Stimulated activated CD8-positive, alpha-beta memory T cell treated with anti-CD3 and anti-CD28 coated beads, Interleukin-4, amount 100 ng/mL, for 48 hours (primary cell): ENCODE measurements at regions not wholly inside any gene's neighbourhood (a gene's known extent, or its start where the extent isn't known, plus 50 kb on each side); places are given as distances from the start of the nearest gene placed in this dataset.

Source experiments
- DNase-seq: peaks from one replicate; pipeline ENCODE4 v3.0.0-alpha.2; 2020

DNA sequence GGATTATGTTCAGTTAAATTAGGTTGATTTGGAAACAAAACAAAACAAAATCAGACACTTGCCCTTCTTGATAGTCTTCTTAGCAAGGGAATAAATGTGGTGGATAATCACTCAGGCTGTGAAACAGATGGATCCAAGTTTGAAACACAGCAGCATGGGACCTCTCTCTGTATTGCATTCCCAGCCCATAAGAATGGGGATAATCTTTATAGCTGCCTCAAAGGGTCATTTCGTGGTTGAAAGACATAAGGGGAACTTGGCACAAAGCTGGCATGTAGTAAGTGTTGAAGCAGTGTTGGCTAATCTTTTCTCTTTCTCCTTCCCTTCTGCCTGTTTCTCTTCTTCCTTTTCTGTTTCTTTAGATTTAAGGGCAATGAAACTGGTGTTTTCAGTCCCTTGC lies 333.9 kb upstream of the TLE4 start:
- no peak for DNase-seq

DNA sequence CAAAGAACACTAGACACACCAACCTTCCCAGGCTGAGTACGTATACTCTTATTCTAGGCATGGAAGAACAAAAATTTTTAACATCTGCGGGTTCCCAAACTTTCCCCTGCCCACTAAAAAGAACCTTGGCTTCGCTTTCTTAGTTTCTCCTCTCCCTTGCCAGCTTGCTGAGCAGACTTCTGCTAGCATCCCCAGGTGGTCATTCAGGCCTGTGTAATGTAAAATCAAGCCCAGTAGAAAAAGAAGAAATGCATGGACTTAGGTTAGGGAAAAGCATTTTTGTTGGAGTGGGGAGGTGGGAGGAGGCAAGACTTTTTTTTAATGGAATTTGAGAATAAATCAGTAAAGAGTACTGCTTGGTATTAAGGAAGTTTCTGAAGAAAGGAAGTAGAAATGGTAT lies 331.0 kb upstream of the TLE4 start:
- DNase-seq: no peak

DNA sequence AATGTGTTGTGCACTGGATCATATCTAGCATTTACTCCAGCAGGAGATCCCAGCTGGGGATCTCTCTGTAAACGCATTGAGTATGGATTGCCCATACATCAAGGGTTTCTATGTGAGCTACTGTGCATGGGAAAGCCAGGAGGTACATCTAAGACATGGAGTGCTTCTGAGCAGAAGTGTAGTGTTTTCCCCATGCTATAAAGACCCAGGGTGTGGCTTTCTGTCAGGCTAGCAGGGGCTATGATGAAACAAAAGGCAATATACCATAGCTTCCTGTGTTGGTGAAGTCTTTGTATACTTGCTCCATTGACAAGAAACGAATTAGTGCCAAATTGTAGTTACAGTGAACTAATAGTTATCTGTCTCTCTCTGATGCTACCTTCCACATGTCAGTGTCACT lies 329.3 kb upstream of the TLE4 start:
- no peak for DNase-seq

DNA sequence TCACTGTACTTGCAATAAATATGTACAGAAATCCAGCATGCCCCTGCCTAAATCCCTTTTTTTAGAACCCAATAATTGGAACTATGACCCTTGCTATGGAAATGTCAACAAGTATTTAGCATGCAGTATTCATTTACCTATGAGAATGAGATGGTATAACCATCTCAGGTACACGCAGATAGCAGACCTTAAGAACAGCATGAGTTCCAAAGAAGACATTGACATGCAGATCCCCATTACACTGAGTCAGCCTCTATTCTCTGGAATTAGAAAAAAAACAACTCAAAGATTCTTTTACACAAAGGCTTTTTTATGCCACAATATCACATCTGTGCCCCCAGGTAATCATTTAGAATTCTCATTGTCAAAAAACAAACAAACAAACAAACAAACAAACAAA lies 325.6 kb upstream of the TLE4 start:
- DNase-seq: no peak

DNA sequence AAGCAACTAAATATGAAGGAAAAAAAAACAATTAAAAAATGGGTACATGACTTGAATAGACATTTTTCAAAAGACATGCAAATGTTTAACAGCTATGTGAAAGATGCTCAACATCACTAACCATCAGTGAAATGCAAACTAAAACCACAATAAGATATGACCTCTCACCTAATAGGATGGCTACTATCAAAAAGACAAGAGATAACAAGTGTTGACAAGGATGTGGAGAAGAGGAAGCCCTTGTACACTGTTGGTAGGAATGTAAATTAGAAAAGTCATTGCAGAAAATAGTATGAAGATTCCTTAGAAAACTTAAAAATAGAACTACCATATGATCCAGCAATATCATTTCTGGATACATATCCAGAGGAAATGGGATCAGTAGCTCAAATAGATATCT lies 324.7 kb upstream of the TLE4 start:
- DNase-seq: no peak

DNA sequence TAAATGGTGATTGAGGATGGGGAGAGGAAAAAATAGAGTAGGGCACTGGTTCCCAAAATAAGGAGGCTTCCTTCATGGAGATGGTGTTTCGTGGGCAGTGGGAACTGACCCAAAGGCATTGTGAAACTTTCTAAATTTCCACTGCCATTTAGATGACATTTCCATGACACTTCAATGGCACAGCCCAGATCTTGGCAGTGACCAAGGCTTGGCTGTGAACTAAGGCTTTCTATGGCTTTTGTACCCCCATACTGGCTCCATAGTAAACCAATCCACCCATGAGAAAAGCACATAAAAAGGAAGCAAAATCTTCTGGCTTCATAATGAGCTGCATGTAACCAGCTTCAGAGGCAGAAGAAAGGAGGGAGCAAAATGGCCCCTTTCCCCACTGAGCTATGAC lies 321.0 kb upstream of the TLE4 start:
- no peak for DNase-seq

DNA sequence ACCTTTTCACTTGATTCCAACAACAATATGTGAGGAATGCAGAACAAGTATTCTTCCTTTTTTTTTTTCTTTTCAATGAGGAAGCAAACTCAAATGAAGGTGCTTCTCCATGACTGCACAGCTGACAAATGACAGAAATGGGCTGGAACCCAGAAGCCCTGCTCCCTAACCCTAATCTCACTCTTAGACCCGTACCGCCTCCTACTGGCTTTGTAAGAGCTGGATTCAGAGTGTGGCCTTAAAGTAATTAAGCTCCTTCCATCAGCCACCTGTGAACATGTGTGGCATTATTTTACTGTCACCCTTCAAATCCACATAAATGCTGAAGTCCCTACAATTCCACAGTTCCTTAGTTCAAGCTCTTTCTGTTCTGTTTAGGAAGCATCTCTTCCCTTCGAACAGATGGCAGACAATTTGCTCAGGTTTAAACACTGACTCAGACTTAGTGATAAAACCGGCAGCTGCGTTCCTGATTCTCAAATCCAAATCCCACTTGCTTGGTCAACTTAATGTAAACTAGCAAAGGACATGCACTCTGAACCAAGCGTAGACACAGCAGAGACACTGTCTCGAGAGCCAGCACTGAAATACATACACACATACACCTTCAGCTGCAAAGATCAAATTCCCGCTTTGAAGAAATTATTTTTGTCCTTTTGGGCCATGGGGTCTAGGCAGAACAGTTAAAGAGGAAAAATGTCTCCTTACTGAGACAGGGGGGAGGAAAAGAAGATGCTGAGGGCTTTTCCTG lies 316.7 kb upstream of the TLE4 start:
- DNase-seq: no peak

DNA sequence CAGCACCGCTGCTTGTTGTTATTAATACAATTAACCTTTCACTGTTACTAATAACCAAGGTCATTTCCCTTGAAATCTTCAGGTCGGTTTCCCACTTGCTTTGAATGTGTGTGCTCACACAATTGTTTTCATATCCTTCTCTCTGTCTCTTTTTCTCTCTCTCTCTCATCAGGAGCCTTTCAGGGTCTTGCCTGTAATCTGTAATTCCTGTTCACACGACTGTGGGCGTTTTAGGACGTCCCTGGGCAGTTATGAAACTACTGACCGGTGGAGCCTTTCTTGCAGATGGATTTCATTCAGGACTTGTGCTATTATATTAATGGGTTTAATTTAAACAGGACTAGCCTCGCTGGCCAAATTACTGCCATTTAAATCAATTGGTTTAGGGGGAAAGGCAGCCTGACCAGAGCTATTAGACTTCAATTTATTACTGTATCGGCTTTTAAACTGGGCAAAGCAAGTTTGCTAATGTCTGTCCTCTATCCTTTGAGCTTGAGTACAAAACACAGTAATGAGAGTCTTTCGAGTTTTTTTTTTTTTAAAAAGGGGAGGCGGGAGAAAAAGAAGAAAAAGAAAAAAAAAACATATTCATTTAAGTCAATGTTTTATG lies 316.0 kb upstream of the TLE4 start:
- DNase-seq: no peak

DNA sequence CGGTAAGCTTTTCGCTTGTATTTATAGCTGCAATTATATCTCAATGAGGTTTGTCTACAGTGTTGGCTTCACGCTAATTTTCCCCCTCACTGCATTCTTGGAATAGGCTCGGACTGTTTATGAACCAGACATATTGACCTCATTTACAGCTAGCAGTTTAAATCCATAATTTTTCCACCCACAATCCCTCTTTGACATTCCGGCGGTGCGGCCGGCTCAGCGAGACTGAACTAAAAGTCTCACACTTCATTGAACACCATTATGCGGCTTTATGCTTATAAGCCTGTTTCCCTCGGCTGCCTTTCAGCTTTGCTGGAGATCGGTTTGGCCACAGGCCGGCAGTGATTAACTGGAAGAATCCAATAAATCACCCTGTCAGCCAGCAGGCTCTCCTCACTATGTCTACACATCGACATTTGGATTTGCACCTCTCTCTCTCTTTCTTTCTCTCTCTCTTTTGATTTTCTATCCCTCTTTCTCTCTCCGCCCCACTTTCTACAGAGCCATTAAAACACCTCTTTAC lies 315.0 kb upstream of the TLE4 start:
- no peak for DNase-seq

DNA sequence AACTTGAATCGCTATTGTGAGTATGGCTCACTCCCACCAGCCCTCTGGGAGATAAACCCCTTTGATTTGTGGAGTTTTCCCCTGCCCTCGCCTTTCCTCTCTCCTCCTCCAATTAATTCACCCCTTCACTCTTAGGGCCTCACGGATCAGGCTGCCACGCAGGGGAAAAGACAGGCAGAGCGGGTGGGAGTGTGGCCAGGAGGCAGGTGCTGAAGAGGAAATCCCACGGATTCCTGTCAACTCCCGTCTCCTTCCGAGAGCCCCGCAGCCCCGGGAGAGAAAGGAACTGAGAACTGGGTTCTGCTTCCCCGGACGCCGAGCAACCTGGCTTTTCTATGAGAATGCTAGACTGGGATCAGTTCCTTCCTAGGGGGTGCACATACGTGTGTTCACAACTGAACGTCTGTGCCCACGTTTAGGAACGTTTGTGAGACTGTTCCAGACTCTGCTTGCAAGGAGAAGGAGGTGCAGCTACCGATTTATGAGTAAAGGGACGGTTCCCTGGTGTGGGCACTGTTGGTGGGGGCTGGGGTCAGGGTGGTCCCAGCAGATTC lies 314.5 kb upstream of the TLE4 start:
- no peak for DNase-seq

DNA sequence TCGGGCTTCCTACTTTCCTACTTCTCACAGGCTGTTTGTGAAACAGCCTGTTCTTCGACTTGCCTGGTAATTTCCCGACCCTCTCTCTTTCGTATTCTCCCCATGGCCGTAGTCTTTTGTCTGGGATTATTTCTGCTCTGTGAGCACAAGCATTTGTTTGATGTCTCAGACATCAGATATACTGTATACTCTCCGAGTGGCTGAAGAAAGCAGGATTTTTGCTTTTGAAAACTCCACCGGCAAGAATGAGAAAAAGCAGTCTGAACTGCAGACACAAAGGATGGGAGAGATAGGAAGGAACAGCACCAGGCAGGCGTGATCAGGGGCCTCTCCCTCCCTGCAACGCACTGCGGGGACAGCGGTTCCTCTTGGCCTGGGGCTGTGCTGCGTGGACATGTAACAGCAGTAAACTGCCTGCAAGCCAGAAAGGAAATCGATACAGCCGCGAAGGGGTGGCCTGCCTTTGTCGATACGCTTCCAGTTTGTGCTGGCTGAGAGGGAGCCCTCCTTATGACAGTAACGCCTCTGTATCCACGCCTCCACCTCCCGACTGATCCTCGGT lies 313.9 kb upstream of the TLE4 start:
- no peak for DNase-seq

DNA sequence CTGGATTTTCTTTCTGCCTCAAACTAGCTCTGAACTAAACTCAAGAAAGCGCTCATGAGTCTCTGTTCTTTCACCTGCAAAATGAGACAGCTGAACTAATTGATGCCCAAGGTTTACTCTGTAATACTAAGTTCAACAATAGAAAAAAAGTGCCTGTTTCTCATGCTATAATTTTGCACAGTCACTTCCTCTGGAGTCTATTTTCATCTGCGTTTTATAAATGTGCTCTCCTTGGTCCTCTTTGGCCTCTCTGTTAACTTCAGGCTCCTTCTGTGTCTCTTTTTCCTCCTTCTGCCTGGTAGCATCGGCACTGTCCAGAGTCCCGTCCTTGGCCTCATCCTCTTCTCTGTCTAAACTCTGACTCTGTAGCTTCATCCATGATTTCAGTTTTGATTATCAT lies 311.9 kb upstream of the TLE4 start:
- DNase-seq: no peak

DNA sequence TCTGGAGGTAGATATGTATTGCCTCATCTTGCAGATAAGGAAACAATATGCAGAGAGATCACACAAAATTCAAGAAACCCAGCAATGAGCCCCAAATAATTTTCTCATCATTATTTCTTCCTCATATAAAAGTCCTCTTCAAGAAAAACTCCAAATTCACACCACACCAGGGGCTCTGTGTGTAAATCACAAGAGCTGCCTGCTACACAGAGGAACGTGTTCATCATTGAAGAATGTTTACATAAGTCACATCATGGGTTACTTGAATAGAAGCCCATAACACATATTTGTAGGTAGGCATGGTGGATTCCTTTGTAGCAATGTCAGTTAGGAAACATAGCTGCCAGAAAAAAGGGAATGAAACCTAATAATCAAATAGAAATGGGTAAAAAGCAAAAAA lies 308.1 kb upstream of the TLE4 start:
- DNase-seq: no peak

DNA sequence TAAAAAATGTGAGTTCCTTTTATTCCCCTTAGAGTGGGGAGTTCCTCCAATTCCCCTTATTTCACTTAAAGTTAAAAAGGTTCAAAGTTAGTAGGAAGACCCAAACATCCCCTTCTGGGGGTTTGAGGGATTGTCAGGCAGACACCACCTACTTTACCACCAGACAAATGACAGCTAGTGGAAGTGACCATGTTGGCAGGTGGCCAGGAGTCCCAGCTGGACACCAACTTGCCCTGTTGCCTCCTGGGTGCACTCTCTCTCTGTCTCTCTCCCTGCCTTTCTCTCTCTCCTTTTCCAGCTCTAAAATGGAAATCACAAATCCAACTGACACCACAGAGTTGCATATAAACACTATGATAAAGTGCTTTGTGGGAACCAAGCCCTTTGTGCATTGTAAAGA lies 307.7 kb upstream of the TLE4 start:
- no peak for DNase-seq

DNA sequence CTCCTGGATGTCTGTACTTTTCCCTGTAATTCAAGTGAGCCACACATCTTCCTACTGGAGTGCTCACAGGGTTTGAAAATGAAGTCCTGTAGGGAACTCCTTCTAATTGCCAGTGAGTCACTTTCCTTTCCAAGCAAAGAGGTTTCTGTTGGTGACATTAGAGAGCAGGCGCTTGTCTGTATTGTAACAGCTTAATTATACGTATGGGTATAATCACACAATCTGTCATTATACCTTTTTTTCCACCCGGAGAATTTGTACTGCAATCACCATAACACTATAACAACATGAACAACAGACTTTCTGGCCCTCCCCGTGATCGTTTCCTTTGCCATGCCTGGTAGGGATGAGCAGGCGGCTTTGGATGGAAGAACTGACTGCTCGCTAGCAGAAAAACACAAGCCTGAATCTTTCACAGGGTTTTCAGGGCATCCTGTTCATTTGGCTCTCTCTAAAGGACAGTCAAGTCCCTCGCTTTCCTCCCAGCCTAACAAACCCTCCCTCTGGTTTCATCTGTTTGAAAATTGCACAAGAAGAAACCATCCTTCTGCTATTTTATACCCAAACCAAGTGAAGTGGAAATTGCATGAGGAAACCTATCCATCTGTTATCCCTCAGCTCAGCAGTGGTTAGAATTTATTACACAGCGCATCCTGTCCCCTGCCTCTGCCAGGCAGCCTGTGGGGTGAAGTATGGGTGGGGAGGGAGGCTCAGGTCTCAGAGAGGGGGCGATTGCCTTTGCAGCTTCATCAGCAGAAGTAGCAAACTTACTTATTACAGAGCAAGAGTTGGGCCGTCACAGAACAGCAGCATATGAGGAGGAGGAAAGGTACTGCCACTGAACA lies 307.0 kb upstream of the TLE4 start:
- DNase-seq: no peak

DNA sequence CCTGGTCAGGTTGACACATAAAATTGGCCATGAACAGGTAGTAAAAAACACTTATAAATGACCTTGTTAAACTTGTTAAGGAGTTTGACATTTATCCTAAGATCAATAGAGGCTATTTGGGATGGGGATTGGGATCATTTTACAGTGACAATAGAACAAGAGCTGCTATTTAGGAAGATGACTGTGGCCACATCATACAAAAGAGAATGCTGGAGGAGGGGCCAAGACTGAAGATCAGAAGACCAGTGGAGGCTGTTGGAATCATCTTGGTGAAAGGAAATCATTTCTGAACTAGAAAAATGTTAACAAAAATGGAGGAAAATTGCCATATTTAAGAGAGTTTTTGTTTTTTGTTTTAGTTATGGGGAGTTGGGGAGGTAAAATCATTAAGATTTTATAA lies 304.8 kb upstream of the TLE4 start:
- DNase-seq: no peak

DNA sequence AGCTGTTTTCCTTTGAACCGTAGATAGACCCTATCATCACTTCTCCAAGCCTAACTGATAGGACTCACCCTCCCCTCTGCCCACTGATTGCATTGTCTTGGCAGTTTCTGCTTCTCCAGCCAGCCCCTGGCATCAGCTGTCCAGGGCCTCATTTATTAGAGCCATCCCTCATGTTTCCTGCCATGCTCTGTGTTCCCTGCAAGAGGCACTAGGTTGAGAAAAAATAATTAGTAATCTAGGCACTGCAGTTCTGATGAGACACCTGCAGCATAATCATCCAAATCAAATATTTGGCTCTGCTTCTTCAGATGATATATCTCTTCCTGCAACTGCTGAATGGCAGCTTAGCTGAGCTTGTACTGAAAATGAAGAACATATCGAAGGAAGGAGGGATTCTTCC lies 303.0 kb upstream of the TLE4 start:
- DNase-seq: no peak

DNA sequence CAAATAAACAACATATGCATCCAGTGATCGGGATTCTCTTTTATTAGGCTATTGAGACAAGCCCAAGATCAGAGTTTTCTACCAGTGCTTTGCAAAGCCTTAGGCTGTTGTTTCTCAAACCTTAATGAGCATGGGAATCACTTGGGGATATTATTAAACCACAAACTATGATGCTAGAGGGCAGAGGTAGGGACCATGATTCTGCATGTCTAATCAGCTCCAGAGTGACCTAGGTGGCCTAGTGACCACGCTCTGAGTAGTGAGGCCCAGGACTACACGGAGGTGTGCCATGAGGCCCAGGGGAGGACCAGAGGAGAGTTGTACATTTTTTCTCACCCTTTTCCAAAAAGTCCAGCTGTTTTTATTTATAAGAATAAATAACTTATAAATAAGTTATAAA lies 298.5 kb upstream of the TLE4 start:
- no peak for DNase-seq

DNA sequence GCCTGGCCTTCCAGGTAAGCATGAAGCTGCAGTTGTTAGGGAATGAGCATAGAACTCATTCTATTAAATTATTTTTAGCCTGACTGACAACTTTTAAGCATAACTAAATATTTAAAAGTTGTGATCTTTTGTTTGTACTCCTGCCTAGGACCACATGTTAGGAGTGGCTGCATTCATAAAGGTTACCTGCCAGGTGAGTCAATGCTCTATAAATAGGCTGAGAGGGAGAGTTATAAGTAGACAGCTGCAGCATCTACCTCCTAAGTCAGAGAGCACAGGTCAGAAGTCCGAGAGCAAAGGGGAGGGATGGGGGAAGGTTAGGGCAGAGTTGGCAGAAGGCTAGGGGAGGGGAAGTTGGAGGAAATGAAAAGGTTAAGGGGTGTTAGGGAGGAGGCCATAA lies 292.4 kb upstream of the TLE4 start:
- DNase-seq: no peak

DNA sequence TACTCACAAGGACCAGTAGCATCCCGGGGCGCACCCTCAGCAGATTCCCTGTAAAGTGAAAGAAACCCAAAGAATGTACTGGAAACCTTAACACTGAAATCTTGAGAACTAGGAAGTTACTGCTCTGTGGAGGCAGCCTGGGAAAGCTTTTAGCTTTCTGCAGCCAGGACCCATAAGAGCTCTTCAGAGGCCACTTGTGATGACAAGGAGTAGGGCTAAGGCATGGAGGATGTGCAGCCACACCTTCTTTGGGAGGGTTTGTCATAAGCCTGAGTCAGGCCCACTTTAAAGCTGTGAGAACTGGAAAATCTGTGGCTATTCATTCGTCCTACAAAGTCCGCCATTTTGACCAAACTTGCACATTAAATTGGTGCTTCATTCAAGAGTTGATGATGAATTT lies 291.1 kb upstream of the TLE4 start:
- no peak for DNase-seq

DNA sequence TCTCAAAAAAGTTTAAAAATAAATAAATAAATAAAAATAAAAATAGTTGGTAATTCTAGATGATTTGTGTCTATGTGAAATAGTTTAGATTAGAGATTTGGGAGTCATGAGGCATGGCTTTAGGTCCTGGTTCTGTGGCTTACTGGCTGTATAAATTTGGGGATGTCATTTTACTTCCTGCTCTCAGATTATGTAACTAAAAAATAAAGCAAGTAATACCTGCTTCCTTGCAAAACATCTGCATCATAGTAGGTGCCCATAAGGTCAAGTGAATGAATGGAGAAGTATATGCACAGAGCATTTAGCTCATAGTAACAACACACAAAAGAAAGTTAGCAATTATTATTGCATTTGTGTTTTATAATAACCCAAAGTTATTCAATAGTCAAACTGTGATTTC lies 287.7 kb upstream of the TLE4 start:
- DNase-seq: no peak

DNA sequence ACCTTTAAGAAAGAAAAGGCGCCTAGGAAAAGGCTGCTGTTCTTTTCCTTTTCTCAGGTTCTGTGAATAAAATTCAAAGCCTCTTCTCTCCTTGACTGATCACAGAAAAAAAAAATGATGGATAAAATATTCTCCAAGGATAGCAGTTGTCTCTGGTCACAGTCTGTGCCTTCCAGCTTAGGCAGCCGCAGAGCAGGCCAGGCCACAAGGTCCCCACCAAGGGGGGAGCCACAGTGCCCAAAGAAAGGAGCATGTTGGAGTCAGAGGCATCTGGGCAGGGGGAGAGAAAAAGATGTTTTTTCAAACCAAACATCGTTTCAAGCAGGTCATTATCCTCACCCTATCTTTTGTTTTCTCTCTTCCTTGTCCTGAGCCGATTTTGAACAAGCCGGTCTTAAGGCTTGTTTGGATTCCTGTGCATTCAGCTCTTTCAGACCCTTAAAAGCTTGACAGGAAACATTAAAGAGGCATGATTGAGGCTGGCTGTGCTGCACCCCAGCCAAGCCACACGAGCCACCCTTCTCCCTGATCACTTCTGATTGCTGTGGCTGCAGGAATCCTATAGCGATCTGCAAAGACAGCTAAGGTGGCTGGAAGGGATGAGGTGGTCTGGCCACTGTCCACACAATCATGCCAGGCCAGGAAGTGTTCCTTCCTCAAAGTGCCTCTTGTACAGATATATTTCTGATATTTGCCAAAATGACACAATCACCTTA lies 284.6 kb upstream of the TLE4 start:
- no peak for DNase-seq
